HG03139 (cell line): ENCODE measurements at regions not wholly inside any gene's neighbourhood (a gene's known extent, or its start where the extent isn't known, plus 50 kb on each side); places are given as distances from the start of the nearest gene placed in this dataset.
"Not testable (repeated sequence)": the region's sequence is repeated elsewhere in the genome, so short reads cannot be mapped to it uniquely, and the experiment has no call there.

ENCODE experiments used
- ATAC-seq: cut with Tn5 transposase; IDR thresholded peaks from one replicate; pipeline ENCODE4 v1.9.1; 2021; ENCODE audit not compliant: unreplicated experiment

DNA sequence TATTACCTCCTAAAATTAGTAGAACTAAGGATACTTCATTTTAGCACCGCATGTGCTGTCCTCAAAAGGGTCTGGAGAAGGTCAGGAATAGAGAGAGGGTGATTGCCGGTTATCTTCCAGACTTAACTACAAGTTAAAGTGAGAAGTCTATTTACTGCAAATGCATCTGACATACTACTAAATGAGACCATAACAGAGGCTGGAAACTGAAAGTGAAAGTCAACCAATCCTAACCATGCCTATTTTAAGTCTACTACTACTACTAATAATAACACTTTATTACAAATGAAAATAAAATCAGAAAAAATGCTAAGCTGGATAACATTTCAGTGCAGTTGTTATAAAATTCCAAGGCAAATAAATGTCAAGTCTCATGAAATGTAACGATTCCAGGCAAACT is 244.7 kb downstream of the KIF20B start:
- ATAC-seq: no peak

- no peak for ATAC-seq
Measured at GRCh38 chr10:89949496-89949895, 248.1 kb downstream of the KIF20B start.

- no peak for ATAC-seq
Measured at GRCh38 chr10:89952325-89952724, 250.9 kb downstream of the KIF20B start.

- ATAC-seq: no peak
Measured at GRCh38 chr10:89952751-89953150, 251.4 kb downstream of the KIF20B start.

- ATAC-seq: no peak
Measured at GRCh38 chr10:89954061-89954460, 252.7 kb downstream of the KIF20B start.

DNA sequence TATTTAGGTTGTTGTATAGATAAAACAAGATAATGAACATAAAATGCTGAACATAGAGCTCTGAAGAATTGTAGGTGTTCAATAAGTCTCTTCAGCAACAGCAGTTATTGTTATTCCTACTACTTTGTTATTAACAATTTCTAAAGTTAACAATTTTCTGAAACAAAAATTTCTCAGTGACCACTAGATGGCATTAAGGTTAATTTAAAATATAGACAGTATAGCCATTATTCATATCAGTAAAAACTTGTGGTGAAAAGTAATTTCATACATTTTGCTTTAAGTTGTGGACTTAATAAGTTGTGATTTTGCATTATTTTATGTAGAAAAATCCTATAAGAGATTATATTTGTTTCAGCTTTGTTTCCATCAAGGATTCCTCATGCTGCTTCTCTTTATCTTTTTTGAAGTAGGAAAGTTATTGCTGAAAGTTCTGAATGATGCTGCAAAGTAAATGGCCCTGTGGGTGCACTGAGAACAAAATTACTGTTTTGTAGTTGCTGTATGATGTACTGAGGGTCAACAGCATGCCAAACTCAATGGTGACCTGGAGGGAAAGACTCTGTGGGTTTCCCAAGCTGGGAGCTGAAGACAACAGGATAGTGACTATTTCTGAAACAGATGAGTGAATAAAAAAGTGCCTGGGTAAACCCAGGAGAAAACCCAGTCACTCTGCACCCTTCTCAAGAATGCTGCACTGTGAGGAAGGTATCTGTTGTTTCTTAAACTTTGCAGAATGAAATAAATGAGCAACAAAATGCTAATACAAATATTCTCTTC is 253.6 kb downstream of the KIF20B start:
- ATAC-seq: no peak

GRCh38 chr10:89959433-89960110 is 258.2 kb downstream of the KIF20B start:
- ATAC-seq: no peak

DNA sequence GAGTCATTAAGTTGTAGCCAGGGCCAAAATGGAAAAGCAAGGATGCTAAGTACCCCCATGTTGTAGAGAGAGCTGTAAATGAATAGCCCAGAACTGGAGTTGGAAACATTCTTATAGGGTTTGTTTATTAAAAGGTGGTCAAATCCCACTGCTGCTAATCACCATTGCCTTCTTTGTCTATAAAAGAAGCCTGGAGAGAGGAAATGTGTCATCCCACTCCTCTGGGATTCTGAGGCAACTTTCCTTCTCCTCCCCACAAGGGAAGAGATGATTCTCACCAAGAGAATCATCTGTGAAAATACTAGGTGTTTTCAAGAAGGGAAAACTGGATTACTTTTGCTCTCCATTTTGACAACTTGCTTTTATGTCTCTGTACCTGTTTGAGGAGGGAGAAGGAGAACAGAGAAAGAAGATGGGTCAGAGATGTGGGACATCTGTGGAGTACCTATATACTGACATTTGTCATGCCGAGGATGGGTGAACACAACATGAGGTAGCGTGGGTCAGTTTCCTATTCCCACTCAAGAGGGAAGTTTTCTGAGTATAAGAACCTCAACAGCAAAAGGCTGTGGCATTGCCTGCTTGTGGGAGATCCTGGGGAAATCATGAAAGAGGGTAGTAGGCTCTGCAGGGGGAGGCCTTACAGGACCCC is 262.2 kb downstream of the KIF20B start:
- ATAC-seq: no peak

GRCh38 chr10:89966211-89966610 is 264.8 kb downstream of the KIF20B start:
- no peak for ATAC-seq

GRCh38 chr10:89973326-89973725 is 271.9 kb downstream of the KIF20B start:
- no peak for ATAC-seq

- ATAC-seq: no peak
Measured at GRCh38 chr10:89975071-89975470, 273.7 kb downstream of the KIF20B start.

DNA sequence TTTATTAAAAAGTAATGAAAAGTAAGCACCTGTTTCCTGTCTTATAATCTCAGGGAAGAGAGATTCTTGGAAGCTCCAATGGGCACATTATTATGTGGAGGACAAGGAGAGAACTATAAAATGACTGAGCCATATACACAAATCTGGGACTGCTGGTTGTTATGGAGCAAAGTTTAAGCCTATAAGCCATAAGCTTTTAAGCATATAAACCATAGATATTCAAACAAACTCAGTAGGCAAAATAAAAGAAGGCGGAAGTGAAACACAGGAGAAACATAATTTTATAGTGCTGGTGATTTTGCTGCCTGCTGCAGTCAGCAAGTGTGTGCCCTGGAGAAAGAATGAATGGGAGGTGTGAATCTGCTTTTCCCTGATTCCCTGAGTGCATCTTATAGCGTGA is 274.4 kb downstream of the KIF20B start:
- ATAC-seq: no peak

- ATAC-seq: no peak
Measured at GRCh38 chr10:89978081-89978480, 276.7 kb downstream of the KIF20B start.

- ATAC-seq: no peak
Measured at GRCh38 chr10:89979726-89980125, 278.3 kb downstream of the KIF20B start.

DNA sequence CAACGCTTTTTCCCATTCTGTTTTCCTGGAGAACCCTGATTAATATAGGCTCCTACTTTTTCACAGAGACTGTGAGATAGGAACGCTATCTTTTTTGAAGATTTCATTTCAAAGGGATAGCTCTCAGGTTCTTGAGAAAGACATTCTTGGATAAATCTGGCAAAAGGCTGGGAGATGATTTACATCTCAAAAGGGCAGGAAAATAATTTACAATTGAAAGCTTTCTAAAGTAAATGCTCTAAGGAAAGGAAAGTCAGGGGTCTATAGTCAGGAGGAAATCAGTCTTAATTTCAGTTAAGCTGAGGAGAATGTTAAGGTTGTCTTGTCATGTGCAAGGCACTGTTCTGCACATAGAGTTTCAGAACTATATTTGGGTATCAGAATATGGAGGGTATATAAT is 278.8 kb downstream of the KIF20B start:
- ATAC-seq: no peak

GRCh38 chr10:89981891-89982290 is 280.5 kb downstream of the KIF20B start:
- no peak for ATAC-seq

- ATAC-seq: no peak
Measured at GRCh38 chr10:89985446-89985845, 284.1 kb downstream of the KIF20B start.

- ATAC-seq: not testable (repeated sequence)
Measured at GRCh38 chr10:89988361-89988760, 287.0 kb downstream of the KIF20B start.

- ATAC-seq: no peak
Measured at GRCh38 chr10:89992575-89992974, 291.2 kb downstream of the KIF20B start.

DNA sequence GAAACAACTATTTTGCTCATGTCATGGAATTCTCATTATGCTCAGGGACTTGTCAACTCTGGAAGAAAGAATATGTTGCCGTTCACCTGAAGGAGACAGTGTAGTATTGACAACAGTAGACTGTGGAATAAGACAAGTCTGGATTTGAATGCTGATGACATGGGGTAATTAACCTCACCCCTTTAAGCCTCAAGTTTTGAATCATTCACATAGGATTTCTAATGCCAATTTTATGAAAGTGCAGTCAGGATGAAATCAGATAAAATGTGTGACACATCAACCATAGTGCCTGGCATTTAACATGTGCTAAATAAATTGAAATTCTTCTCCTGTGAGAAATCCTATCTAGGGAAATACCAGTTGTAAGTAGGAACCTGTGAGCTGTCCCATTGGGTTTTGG is 305.8 kb downstream of the KIF20B start:
- no peak for ATAC-seq

DNA sequence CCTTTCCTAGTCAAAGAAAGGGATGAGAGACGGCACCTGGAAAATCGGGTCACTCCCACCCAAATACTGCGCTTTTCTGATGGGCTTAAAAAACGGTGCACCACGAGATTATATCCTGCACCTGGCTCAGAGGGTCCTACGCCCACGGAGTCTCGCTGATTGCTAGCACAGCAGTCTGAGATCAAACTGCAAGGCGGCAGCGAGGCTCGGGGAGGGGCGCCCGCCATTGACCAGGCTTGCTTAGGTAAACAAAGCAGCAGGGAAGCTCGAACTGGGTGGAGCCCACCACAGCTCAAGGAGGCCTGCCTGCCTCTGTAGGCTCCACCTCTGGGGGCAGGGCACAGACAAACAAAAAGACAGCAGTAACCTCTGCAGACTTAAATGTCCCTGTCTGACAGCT is 309.9 kb downstream of the KIF20B start:
- not testable (repeated sequence) for ATAC-seq

DNA sequence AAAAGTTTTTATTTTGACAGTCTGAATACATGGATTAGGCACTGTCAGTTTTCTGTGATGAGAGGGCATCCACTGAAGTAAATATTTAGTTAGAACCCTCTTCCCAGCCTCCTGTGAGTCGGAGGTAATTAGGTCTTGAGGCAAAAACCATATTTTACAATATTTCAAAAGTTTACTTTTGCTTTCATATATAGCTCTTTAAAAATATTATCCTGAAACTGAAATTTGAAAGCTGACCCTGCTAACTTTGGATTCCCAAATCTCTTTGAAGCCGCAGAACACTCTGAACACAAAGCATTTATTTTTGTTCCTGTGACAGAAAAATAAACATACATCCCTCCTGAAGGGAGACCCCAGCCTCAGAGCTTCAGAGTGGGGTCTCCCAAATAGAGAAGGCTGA is 317.4 kb downstream of the KIF20B start:
- no peak for ATAC-seq
